Neutrophil (primary cell): ENCODE measurements at regions not wholly inside any gene's neighbourhood (a gene's known extent, or its start where the extent isn't known, plus 50 kb on each side); places are given as distances from the start of the nearest gene placed in this dataset.

Experiments
- H3K27ac ChIP-seq: fragments of 200-600 bp; sonication (generic); 2 replicates; pipeline ENCODE4 v1.5.1; 2016; ENCODE audit warnings: mild to moderate bottlenecking, moderate library complexity
- H3K27me3 ChIP-seq: fragments of 200-600 bp; sonication (generic); 2 replicates; pipeline ENCODE4 v1.6.0; 2016; ENCODE audit warnings: mild to moderate bottlenecking
- H3K36me3 ChIP-seq: fragments of 200-600 bp; sonication (generic); 2 replicates; pipeline ENCODE4 v1.5.1; 2017
- H3K4me1 ChIP-seq, 2 experiments: fragments of 200-600 bp in 1 of 2; sonication (generic) in 1 of 2; 1 replicate in 1 of 2; 2 replicates in 1 of 2; pipeline versions ENCODE4 v1.5.1 to v1.6.1; 2013 to 2016; ENCODE audit warnings: low read depth in 1 of 2, low read length in 1 of 2, mild to moderate bottlenecking in 1 of 2, moderate library complexity in 1 of 2; ENCODE audit not compliant: control insufficient read depth in 1 of 2, insufficient read depth in 1 of 2
- H3K4me3 ChIP-seq, 2 experiments: fragments of 200-600 bp in 1 of 2; sonication (generic) in 1 of 2; 1 replicate in 1 of 2; 2 replicates in 1 of 2; pipeline ENCODE4 v1.5.1; 2013 to 2016; ENCODE audit warnings: low read depth in 1 of 2, low read length in 1 of 2, mild to moderate bottlenecking in 1 of 2, moderate library complexity in 1 of 2
- H3K9me3 ChIP-seq: fragments of 200-600 bp; sonication (generic); 2 replicates; pipeline ENCODE4 v1.5.1; 2016
- TF ChIP-seq, protein P1 (sequence below): fragments of 200-600 bp; sonication (generic); IDR thresholded peaks from 2 replicates; pipeline ENCODE4 v1.5.1; 2016; ENCODE audit warnings: antibody characterized with exemption

DNA sequence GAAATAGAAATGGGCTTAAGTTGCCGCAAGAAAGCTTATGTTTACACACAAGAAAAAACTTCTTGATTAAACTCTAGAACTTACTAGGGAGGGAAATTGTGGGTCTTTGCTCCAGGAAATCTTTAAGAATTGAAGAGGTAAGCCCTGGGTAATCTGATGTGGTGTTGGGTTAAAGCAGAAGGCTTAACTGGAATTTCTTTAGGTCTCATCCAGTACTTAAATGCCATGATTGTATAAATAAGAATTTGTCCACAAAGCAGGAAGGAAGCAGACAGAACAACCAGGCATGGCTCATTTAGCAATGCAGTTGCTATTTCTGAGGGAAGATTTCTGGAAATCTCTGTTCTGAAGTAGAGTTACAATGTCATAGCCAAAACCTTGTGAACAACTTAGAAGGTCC, 360.4 kb downstream of the KLF5 start:
- Histone ChIP-seq H3K4me1 (no peaks in the 10 kb centered on the region), H3K36me3 (no peaks in the 10 kb centered on the region), H3K4me3 (no peak overlapping the region), H3K9me3 (no peaks in the 10 kb centered on the region), H3K27ac (no peak overlapping the region), H3K27me3 (no peaks in the 10 kb centered on the region)
- TF ChIP-seq, protein P1, sequence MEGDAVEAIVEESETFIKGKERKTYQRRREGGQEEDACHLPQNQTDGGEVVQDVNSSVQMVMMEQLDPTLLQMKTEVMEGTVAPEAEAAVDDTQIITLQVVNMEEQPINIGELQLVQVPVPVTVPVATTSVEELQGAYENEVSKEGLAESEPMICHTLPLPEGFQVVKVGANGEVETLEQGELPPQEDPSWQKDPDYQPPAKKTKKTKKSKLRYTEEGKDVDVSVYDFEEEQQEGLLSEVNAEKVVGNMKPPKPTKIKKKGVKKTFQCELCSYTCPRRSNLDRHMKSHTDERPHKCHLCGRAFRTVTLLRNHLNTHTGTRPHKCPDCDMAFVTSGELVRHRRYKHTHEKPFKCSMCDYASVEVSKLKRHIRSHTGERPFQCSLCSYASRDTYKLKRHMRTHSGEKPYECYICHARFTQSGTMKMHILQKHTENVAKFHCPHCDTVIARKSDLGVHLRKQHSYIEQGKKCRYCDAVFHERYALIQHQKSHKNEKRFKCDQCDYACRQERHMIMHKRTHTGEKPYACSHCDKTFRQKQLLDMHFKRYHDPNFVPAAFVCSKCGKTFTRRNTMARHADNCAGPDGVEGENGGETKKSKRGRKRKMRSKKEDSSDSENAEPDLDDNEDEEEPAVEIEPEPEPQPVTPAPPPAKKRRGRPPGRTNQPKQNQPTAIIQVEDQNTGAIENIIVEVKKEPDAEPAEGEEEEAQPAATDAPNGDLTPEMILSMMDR: no peak

DNA sequence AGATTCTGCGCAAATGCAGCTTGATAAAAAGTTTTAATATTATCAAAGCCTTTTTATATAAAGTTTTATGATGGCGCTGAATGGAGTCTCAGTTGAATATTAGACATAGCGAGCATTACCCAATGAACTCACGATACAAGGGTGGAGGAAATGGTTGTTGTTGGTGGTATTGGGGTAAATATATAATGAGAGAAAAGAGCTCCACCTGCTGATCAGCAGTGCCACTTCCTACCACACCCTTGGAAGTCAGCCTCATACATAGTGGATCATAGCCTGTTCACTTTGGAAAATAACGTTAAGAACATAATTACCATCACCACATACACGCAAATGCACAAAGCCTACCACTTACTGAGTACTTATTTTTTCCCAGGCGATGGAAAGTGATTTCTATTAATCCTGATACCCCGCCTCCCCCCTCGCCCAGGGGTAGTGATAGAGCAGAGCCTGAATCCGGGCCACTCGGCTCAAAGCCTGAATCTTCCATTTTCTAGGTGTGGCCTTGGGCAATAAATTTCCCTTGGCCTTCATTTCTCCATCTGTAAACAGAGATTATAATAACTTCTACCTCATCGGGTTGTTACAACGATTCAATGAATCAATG, 358.3 kb downstream of the KLF5 start:
- Histone ChIP-seq H3K36me3 (no peaks in the 10 kb centered on the region), H3K9me3 (no peaks in the 10 kb centered on the region), H3K4me1 (no peaks in the 10 kb centered on the region), H3K27me3 (no peaks in the 10 kb centered on the region), H3K4me3 (no peak overlapping the region), H3K27ac (no peak overlapping the region)
- TF ChIP-seq, protein P1: no peak

DNA sequence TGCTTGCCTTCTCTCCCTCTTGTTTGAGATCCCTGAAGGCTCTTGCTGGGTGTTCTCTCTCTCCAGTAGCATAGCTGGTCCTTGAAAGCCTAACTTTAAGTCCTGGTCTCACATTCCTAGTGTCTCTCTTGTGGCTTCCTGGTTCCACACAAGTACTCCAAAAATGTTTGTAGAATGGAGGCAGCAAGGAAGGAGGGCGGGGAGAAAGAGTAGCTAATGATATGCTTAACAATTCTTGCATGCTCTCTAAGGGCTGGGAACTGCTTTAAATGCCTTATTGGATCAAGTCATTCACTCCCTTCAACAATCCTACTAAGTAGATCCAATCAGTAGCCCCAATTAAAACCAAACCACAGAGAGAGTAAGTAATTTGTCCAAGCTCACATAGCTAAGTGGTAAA, 357.3 kb downstream of the KLF5 start:
- TF ChIP-seq, protein P1: no peak

DNA sequence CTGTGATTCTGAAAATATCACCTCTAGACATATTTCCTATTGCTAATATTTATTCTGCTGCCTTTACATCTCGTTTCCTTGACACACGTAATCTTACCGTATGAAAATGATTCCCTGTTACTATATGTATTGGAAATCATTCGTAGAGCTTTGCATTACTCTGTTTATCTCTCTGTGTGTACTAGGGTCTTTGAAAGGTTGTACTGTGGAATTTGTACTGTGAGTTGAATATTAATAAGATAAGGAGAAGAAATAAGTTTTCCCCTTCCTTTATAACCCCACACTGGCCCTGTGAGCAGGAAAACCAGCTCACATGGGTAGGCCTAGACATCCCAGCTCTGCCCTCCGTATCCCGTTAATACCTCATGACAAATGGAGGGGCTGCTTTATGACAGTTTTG, 354.9 kb downstream of the KLF5 start:
- no peaks in the 10 kb centered on the region for H3K4me1 ChIP-seq
- no peaks in the 10 kb centered on the region for H3K36me3 ChIP-seq
- H3K4me3 ChIP-seq: no peak overlapping the region
- TF ChIP-seq, protein P1: no peak
- H3K27me3 ChIP-seq: no peaks in the 10 kb centered on the region
- no peaks in the 10 kb centered on the region for H3K9me3 ChIP-seq
- no peak overlapping the region for H3K27ac ChIP-seq

More for the DNA sequence above, 357.3 kb downstream of the KLF5 start:
- Histone ChIP-seq H3K9me3 (no peaks in the 10 kb centered on the region), H3K36me3 (no peaks in the 10 kb centered on the region), H3K27me3 (no peaks in the 10 kb centered on the region), H3K4me1 (no peaks in the 10 kb centered on the region), H3K27ac (no peak overlapping the region), H3K4me3 (no peak overlapping the region)

DNA sequence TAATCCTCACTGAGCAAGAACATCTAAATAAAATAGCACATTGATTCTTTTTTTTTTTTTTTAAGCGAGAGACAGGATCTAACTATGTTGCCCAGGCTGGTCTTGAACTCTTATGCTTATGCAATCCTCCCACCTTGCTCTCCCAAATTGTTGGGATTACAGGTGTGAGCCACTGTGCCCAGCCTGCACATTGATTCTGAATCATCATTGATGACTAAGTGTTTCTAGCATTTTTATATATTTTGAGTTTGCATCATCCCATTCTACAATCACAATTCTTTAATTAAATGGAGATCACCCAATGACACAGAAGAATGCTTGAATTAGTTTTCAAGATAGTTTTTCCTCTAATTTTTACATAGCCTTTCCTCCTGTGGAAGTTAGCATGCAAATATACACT, 354.1 kb downstream of the KLF5 start:
- Histone ChIP-seq H3K27ac (no peak overlapping the region), H3K9me3 (no peaks in the 10 kb centered on the region), H3K36me3 (no peaks in the 10 kb centered on the region), H3K4me3 (no peak overlapping the region), H3K27me3 (no peaks in the 10 kb centered on the region), H3K4me1 (no peaks in the 10 kb centered on the region)
- TF ChIP-seq, protein P1: no peak
